MCF 10A (cell line): ENCODE measurements at regions not wholly inside any gene's neighbourhood (a gene's known extent, or its start where the extent isn't known, plus 50 kb on each side); places are given as distances from the start of the nearest gene placed in this dataset.

ENCODE experiments used
- BruUV-seq: library from RNA; stranded (reverse); fragments of 400-500 nt; replicated peaks from 2 replicates; lab custom pipeline; 2021; lab: Mats Ljungman, UMichigan
- CTCF ChIA-PET: fragments of 300-600 bp; sonication (Branson Sonifier 250); formaldehyde crosslinking; extraction: SDS; loops from one replicate; lab custom pipeline; 2021; ENCODE audit warnings: antibody characterized with exemption, inconsistent platforms; lab: Yijun Ruan, JAX
- POLR2A ChIA-PET: fragments of 300-600, 350-650 bp; sonication (Branson Sonifier 250); formaldehyde crosslinking; extraction: SDS; loops from one replicate; lab custom pipeline; 2020; ENCODE audit warnings: antibody characterized with exemption, inconsistent platforms; lab: Yijun Ruan, JAX
- DNase-seq: peaks from one replicate; pipeline ENCODE4 v3.0.0-alpha.2; 2018; ENCODE audit not compliant: unreplicated experiment
- H3K27ac Mint-ChIP-seq: one replicate; pipeline ENCODE4 v1.8.0; 2022; ENCODE audit warnings: mild to moderate bottlenecking, low read depth, mixed read lengths; ENCODE audit not compliant: unreplicated experiment
- H3K27me3 Mint-ChIP-seq: one replicate; pipeline ENCODE4 v1.8.0; 2022; ENCODE audit warnings: mixed read lengths; ENCODE audit not compliant: insufficient read depth, unreplicated experiment
- H3K36me3 Mint-ChIP-seq: one replicate; pipeline ENCODE4 v1.8.0; 2022; ENCODE audit warnings: mild to moderate bottlenecking, moderate library complexity, mixed read lengths; ENCODE audit not compliant: insufficient read depth, unreplicated experiment
- H3K4me1 Mint-ChIP-seq: one replicate; pipeline ENCODE4 v1.8.0; 2022; ENCODE audit warnings: mixed read lengths; ENCODE audit not compliant: insufficient read depth, unreplicated experiment
- H3K4me3 Mint-ChIP-seq: one replicate; pipeline ENCODE4 v1.8.0; 2022; ENCODE audit warnings: mild to moderate bottlenecking, moderate library complexity, mixed read lengths; ENCODE audit not compliant: unreplicated experiment
- H3K9me3 Mint-ChIP-seq: one replicate; pipeline ENCODE4 v1.8.0; 2022; ENCODE audit warnings: mixed read lengths; ENCODE audit not compliant: unreplicated experiment
- CTCF ChIP-seq: fragments of 200-600 bp; IDR thresholded peaks from one replicate; pipeline ENCODE4 v1.8.0; 2022; ENCODE audit warnings: antibody characterized with exemption, mild to moderate bottlenecking; ENCODE audit not compliant: unreplicated experiment
- intact Hi-C: fragments of 100-400 bp; cut with micrococcal nuclease; formaldehyde crosslinking; loops from 2 replicates; pipeline ENCODE4 v1.14.1; 2022

- BruUV-seq: no TSS peak
- H3K27me3 Mint-ChIP-seq: no peaks in the 10 kb centered on the region
- CTCF ChIA-PET: no interaction called here
- no peak overlapping the region for H3K27ac Mint-ChIP-seq
- intact Hi-C loops: no loop called here
- TF ChIP-seq CTCF: no peak
- H3K9me3 Mint-ChIP-seq: peaks cover 8% of the 10 kb centered on the region
- H3K36me3 Mint-ChIP-seq: no peaks in the 10 kb centered on the region
- DNase-seq: peak; percentile 6
- no peak overlapping the region for H3K4me3 Mint-ChIP-seq
- H3K4me1 Mint-ChIP-seq: no peaks in the 10 kb centered on the region
- POLR2A ChIA-PET: no interaction called here
Measured at GRCh38 chr4:18536428-18536827, 514.9 kb upstream of the LCORL start.

GRCh38 chr4:18535948-18536347 is 514.4 kb upstream of the LCORL start:
- intact Hi-C loops: no loop called here
- POLR2A ChIA-PET: no interaction called here
- Mint-ChIP-seq H3K4me1 (no peaks in the 10 kb centered on the region), H3K4me3 (no peak overlapping the region), H3K27ac (no peak overlapping the region), H3K36me3 (no peaks in the 10 kb centered on the region), H3K27me3 (no peaks in the 10 kb centered on the region), H3K9me3 (peaks cover 8% of the 10 kb centered on the region)
- no peak for DNase-seq
- CTCF ChIA-PET: no interaction called here
- BruUV-seq: no TSS peak
- no peak for TF ChIP-seq CTCF

- H3K27ac Mint-ChIP-seq: no peak overlapping the region
- H3K9me3 Mint-ChIP-seq: peaks cover 8% of the 10 kb centered on the region
- ChIA-PET CTCF (no interaction called here), POLR2A (no interaction called here)
- no peaks in the 10 kb centered on the region for H3K27me3 Mint-ChIP-seq
- H3K4me1 Mint-ChIP-seq: no peaks in the 10 kb centered on the region
- no peaks in the 10 kb centered on the region for H3K36me3 Mint-ChIP-seq
- no peak for TF ChIP-seq CTCF
- DNase-seq: no peak
- BruUV-seq: no TSS peak
- intact Hi-C loops: no loop called here
- H3K4me3 Mint-ChIP-seq: no peak overlapping the region
Measured at GRCh38 chr4:18533262-18533775, 511.8 kb upstream of the LCORL start.

GRCh38 chr4:18531731-18532130 is 510.2 kb upstream of the LCORL start:
- Mint-ChIP-seq H3K27ac (no peak overlapping the region), H3K4me1 (no peaks in the 10 kb centered on the region), H3K9me3 (peaks cover 8% of the 10 kb centered on the region), H3K27me3 (no peaks in the 10 kb centered on the region), H3K36me3 (no peaks in the 10 kb centered on the region), H3K4me3 (no peak overlapping the region)
- BruUV-seq: no TSS peak
- ChIA-PET POLR2A (no interaction called here), CTCF (interaction anchor here (0.6 kb wide), 1 partner anchor 1066 kb away, joined by 4 read pairs; no protein-coding TSS in a partner anchor)
- no peak for DNase-seq
- TF ChIP-seq CTCF: no peak
- intact Hi-C loops: no loop called here
